ENCODE measurements at regions not wholly inside any gene's neighbourhood (a gene's known extent, or its start where the extent isn't known, plus 50 kb on each side); places are given as distances from the start of the nearest gene placed in this dataset.

DNA sequence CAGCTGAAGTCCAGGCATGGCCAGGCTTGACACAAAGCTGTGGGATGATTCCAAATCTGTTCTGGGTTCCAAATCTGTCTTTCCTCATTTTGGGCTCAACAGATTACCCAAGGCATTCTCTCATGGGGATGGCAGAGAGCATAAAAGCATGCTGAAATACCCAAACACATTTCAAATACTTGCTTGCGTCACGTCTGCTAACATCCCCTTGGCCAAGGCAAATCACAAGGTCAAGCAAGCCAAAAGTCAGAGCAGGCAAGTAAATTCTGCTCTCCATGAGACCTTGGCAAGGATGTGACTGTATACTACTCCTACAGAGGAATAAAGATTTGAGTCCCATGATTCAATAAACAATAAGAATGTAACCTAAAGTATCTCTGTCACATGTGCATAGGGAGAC is 306.7 kb downstream of the EPB41L4A start:
- no TSS peak for BruUV-seq (replicated peaks)
- POLR2A ChIA-PET, result no interaction called here

DNA sequence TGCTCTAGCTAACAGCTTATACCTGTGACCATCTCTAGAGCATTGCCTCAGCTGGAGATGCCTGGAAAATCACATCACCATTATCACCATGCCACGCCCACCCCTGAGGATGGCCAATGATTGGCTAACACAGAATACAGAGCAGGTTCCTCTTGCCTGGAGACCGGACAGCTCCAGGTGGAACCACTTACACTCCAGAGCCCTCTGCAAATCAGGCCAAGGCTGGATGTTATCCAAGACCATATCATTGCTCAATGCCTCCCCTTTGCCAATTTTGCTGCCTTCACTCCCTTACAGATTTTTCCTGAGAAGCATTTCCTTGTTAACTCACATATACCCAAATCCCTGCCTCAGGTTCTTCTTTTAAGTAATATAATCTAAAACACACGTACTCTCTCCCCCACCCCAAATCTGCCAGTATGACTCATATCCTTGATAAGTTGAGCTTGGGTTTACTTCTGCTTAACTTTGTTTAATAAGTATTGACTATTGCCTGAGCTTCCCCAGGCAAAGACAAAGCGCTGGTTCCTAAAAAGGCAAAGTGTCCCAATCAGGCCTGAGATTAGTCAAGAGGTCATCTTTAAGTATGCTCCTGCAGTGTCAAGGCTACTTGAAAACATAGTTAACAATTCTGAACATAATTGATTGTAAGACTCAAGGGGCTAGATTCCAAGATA is 309.6 kb downstream of the EPB41L4A start:
- peak; percentile 38 to 55 for DNase-seq

More for the DNA sequence above, 306.7 kb downstream of the EPB41L4A start:
- Histone ChIP-seq H3K36me3 (ENCODE audit: control insufficient read depth, insufficient read depth, low read length) (no peaks in the 10 kb centered on the region), H3K4me3 (ENCODE audit: low read depth, low read length) (no peak overlapping the region), H3K9me3 (no peaks in the 10 kb centered on the region), H3K27me3 (replicated peaks; ENCODE audit: control insufficient read depth, insufficient read depth, low read length) (no peaks in the 10 kb centered on the region), H3K4me1 (no peaks in the 10 kb centered on the region)
- TF ChIP-seq, protein P1, sequence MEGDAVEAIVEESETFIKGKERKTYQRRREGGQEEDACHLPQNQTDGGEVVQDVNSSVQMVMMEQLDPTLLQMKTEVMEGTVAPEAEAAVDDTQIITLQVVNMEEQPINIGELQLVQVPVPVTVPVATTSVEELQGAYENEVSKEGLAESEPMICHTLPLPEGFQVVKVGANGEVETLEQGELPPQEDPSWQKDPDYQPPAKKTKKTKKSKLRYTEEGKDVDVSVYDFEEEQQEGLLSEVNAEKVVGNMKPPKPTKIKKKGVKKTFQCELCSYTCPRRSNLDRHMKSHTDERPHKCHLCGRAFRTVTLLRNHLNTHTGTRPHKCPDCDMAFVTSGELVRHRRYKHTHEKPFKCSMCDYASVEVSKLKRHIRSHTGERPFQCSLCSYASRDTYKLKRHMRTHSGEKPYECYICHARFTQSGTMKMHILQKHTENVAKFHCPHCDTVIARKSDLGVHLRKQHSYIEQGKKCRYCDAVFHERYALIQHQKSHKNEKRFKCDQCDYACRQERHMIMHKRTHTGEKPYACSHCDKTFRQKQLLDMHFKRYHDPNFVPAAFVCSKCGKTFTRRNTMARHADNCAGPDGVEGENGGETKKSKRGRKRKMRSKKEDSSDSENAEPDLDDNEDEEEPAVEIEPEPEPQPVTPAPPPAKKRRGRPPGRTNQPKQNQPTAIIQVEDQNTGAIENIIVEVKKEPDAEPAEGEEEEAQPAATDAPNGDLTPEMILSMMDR (IDR thresholded peaks at IDR 0.05; ENCODE audit: insufficient read depth in 1 of 2, low read depth in 1 of 2, low read length in 1 of 2, severe bottlenecking in 1 of 2, unreplicated experiment in 1 of 2), result no peak
- no peaks in the 10 kb centered on the region for H3K36me3 Mint-ChIP-seq (ENCODE audit: insufficient read depth, unreplicated experiment)
- intact Hi-C loops (cut with micrococcal nuclease; ENCODE audit: unreplicated experiment), result no loop called here
- H3K4me3 Mint-ChIP-seq (ENCODE audit: unreplicated experiment), result no peak overlapping the region
- DNase-seq, result no peak
- CTCF ChIA-PET, result no interaction called here
- no peaks in the 10 kb centered on the region for H3K4me1 Mint-ChIP-seq (ENCODE audit: low read depth, unreplicated experiment)
- no peaks in the 10 kb centered on the region for H3K9me3 Mint-ChIP-seq (ENCODE audit: unreplicated experiment)
- no peak overlapping the region for H3K27ac Mint-ChIP-seq (ENCODE audit: unreplicated experiment)
- peaks cover 2% of the 10 kb centered on the region for H3K27me3 Mint-ChIP-seq (ENCODE audit: insufficient read depth, unreplicated experiment)

DNA sequence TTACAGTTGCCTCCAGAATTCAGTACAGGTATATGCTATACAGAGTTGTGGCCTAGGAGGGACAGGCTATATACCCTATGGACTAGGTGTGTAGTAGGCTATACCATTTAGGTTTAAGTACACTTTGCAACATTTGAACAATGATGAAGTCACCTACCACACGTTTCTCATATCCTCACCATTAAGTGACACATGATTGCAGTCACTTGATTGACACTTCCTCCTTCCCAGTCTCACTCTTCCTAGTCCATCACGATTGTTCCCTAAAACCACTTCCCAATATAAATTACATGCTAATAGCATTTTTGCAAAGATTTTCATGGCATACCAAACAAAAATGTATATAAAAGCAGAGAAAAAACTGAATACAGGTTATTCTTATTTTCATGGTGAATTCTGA is 312.2 kb downstream of the EPB41L4A start:
- no peaks in the 10 kb centered on the region for H3K27me3 ChIP-seq (replicated peaks; ENCODE audit: control insufficient read depth, insufficient read depth, low read length)
- TF ChIP-seq, protein P1 (IDR thresholded peaks at IDR 0.05; ENCODE audit: insufficient read depth in 1 of 2, low read depth in 1 of 2, low read length in 1 of 2, severe bottlenecking in 1 of 2, unreplicated experiment in 1 of 2), result no peak
- Mint-ChIP-seq H3K4me3 (ENCODE audit: unreplicated experiment) (no peak overlapping the region), H3K27ac (ENCODE audit: unreplicated experiment) (no peak overlapping the region), H3K4me1 (ENCODE audit: low read depth, unreplicated experiment) (no peaks in the 10 kb centered on the region), H3K36me3 (ENCODE audit: insufficient read depth, unreplicated experiment) (no peaks in the 10 kb centered on the region), H3K9me3 (ENCODE audit: unreplicated experiment) (no peaks in the 10 kb centered on the region), H3K27me3 (ENCODE audit: insufficient read depth, unreplicated experiment) (no peaks in the 10 kb centered on the region)
- DNase-seq, result no peak
- H3K36me3 ChIP-seq (ENCODE audit: control insufficient read depth, insufficient read depth, low read length), result no peaks in the 10 kb centered on the region
- intact Hi-C loops (cut with micrococcal nuclease; ENCODE audit: unreplicated experiment), result no loop called here
- H3K4me1 ChIP-seq, result no peaks in the 10 kb centered on the region
- ChIA-PET CTCF (no interaction called here), POLR2A (no interaction called here)
- no TSS peak for BruUV-seq (replicated peaks)
- H3K9me3 ChIP-seq, result no peaks in the 10 kb centered on the region
- H3K4me3 ChIP-seq (ENCODE audit: low read depth, low read length), result no peak overlapping the region

More for the DNA sequence above, 309.6 kb downstream of the EPB41L4A start:
- no peak overlapping the region for H3K4me3 ChIP-seq (ENCODE audit: low read depth, low read length)
- CTCF ChIA-PET, result no interaction called here
- intact Hi-C loops (cut with micrococcal nuclease; ENCODE audit: unreplicated experiment), result no loop called here
- no peaks in the 10 kb centered on the region for H3K4me1 Mint-ChIP-seq (ENCODE audit: low read depth, unreplicated experiment)
- H3K4me3 Mint-ChIP-seq (ENCODE audit: unreplicated experiment), result no peak overlapping the region
- no peaks in the 10 kb centered on the region for H3K9me3 ChIP-seq
- no peaks in the 10 kb centered on the region for H3K4me1 ChIP-seq
- no TSS peak for BruUV-seq (replicated peaks)
- H3K27me3 ChIP-seq (replicated peaks; ENCODE audit: control insufficient read depth, insufficient read depth, low read length), result no peaks in the 10 kb centered on the region
- no peaks in the 10 kb centered on the region for H3K9me3 Mint-ChIP-seq (ENCODE audit: unreplicated experiment)
- H3K27me3 Mint-ChIP-seq (ENCODE audit: insufficient read depth, unreplicated experiment), result no peaks in the 10 kb centered on the region
- POLR2A ChIA-PET, result no interaction called here
- H3K36me3 Mint-ChIP-seq (ENCODE audit: insufficient read depth, unreplicated experiment), result no peaks in the 10 kb centered on the region
- no peaks in the 10 kb centered on the region for H3K36me3 ChIP-seq (ENCODE audit: control insufficient read depth, insufficient read depth, low read length)
- TF ChIP-seq, protein P1 (IDR thresholded peaks at IDR 0.05; ENCODE audit: insufficient read depth in 1 of 2, low read depth in 1 of 2, low read length in 1 of 2, severe bottlenecking in 1 of 2, unreplicated experiment in 1 of 2), result no peak
- H3K27ac Mint-ChIP-seq (ENCODE audit: unreplicated experiment), result no peak overlapping the region

All from Caco-2 (cell line).